WTC11 (cell line): ENCODE measurements at regions not wholly inside any gene's neighbourhood (a gene's known extent, or its start where the extent isn't known, plus 50 kb on each side); places are given as distances from the start of the nearest gene placed in this dataset.

Experiments
- ATAC-seq: fragments of 200-7000 bp; cut with Tn5 transposase; 2 replicates; pipeline ENCODE4 v1.10.0; 2021; ENCODE audit warnings: mild to moderate bottlenecking, moderate library complexity
- CTCF ChIA-PET: fragments of 300-600 bp; sonication (Branson Sonifier 250); formaldehyde crosslinking; loops from one replicate; lab custom pipeline; 2021; ENCODE audit warnings: antibody characterized with exemption; lab: Charles Lee
- POLR2A ChIA-PET: fragments of 350-600 bp; sonication (Branson Sonifier 250); formaldehyde crosslinking; loops from one replicate; lab custom pipeline; 2021; ENCODE audit warnings: antibody characterized with exemption; lab: Charles Lee
- DNase-seq: peaks from one replicate; pipeline ENCODE4 v3.0.0; 2021; ENCODE audit warnings: low spot score
- H3K27ac Mint-ChIP-seq: 2 replicates; pipeline ENCODE4 v1.8.0; 2021; ENCODE audit warnings: mixed read lengths
- H3K27me3 Mint-ChIP-seq: 2 replicates; pipeline ENCODE4 v1.8.0; 2021; ENCODE audit warnings: low read depth, mild to moderate bottlenecking, moderate library complexity, mixed read lengths
- H3K36me3 Mint-ChIP-seq: 2 replicates; pipeline ENCODE4 v1.8.0; 2021; ENCODE audit warnings: mixed read lengths
- H3K4me1 Mint-ChIP-seq: 2 replicates; pipeline ENCODE4 v1.8.0; 2022; ENCODE audit warnings: mixed read lengths
- H3K4me3 Mint-ChIP-seq: 2 replicates; pipeline ENCODE4 v1.8.0; 2021; ENCODE audit warnings: mild to moderate bottlenecking, moderate library complexity, mixed read lengths
- H3K9me3 Mint-ChIP-seq: 2 replicates; pipeline ENCODE4 v1.8.0; 2021; ENCODE audit warnings: mixed read lengths
- AR ChIP-seq: fragments of 250-450 bp; sonication (Bioruptor Pico); IDR thresholded peaks from 2 replicates; pipeline ENCODE4 v1.9.0; 2021; ENCODE audit warnings: mild to moderate bottlenecking
- ATF2 ChIP-seq: sonication (generic); formaldehyde crosslinking; IDR thresholded peaks from 2 replicates; pipeline ENCODE4 v1.8.1; 2022; ENCODE audit warnings: low read depth, missing genetic modification reagents, borderline replicate concordance
- CREM ChIP-seq: sonication (generic); formaldehyde crosslinking; IDR thresholded peaks from 2 replicates; pipeline ENCODE4 v1.8.1; 2022; ENCODE audit warnings: mild to moderate bottlenecking, missing genetic modification reagents, moderate library complexity
- E2F1 ChIP-seq: sonication (generic); formaldehyde crosslinking; IDR thresholded peaks from 2 replicates; pipeline ENCODE4 v1.8.0; 2022; ENCODE audit warnings: mild to moderate bottlenecking, missing genetic modification reagents
- E2F4 ChIP-seq: sonication (generic); formaldehyde crosslinking; IDR thresholded peaks from 2 replicates; pipeline ENCODE4 v1.8.1; 2022; ENCODE audit warnings: low read depth, mild to moderate bottlenecking, moderate library complexity, missing genetic modification reagents, borderline replicate concordance
- GTF2I ChIP-seq: fragments of 250-450 bp; sonication (Bioruptor Pico); conservative IDR thresholded peaks from 2 replicates; pipeline ENCODE4 v1.4.0; 2021; ENCODE audit warnings: mild to moderate bottlenecking
- NR2C2 ChIP-seq: sonication (generic); formaldehyde crosslinking; IDR thresholded peaks from 2 replicates; pipeline ENCODE4 v1.8.0; 2022; ENCODE audit warnings: mild to moderate bottlenecking, missing genetic modification reagents
- OVOL2 ChIP-seq: fragments of 250-450 bp; sonication (Bioruptor Pico); IDR thresholded peaks from 2 replicates; pipeline ENCODE4 v1.9.0; 2021; ENCODE audit warnings: mild to moderate bottlenecking, borderline replicate concordance
- PRRX2 ChIP-seq: fragments of 250-450 bp; sonication (Bioruptor Pico); IDR thresholded peaks from 2 replicates; pipeline ENCODE4 v1.8.0; 2021; ENCODE audit warnings: mild to moderate bottlenecking
- RORB ChIP-seq: fragments of 250-450 bp; sonication (Bioruptor Pico); IDR thresholded peaks from 2 replicates; pipeline ENCODE4 v1.9.0; 2021; ENCODE audit warnings: mild to moderate bottlenecking
- SMAD4 ChIP-seq: sonication (generic); formaldehyde crosslinking; IDR thresholded peaks from 2 replicates; pipeline ENCODE4 v1.8.0; 2022; ENCODE audit warnings: mild to moderate bottlenecking, missing genetic modification reagents
- USF1 ChIP-seq: sonication (generic); formaldehyde crosslinking; IDR thresholded peaks from 2 replicates; pipeline ENCODE4 v1.8.0; 2022; ENCODE audit warnings: mild to moderate bottlenecking, missing genetic modification reagents
- ZNF512 ChIP-seq: sonication (generic); formaldehyde crosslinking; IDR thresholded peaks from 2 replicates; pipeline ENCODE4 v1.8.1; 2022; ENCODE audit warnings: missing genetic modification reagents, borderline replicate concordance
- TF ChIP-seq, protein P1 (sequence below): fragments of 250-450 bp; sonication (Bioruptor Pico); IDR thresholded peaks from 2 replicates; pipeline ENCODE4 v1.8.0; 2021; ENCODE audit warnings: mild to moderate bottlenecking
- TF ChIP-seq, protein P2 (sequence below): sonication (generic); formaldehyde crosslinking; IDR thresholded peaks from 2 replicates; pipeline ENCODE4 v1.8.0; 2023; ENCODE audit warnings: mild to moderate bottlenecking, missing genetic modification reagents
- TF ChIP-seq, protein P3 (sequence below): fragments of 250-450 bp; sonication (Bioruptor Pico); IDR thresholded peaks from 2 replicates; pipeline ENCODE4 v1.9.0; 2021; ENCODE audit warnings: mild to moderate bottlenecking
- TF ChIP-seq, protein P4 (sequence below): sonication (generic); formaldehyde crosslinking; IDR thresholded peaks from 2 replicates; pipeline ENCODE4 v1.8.1; 2023; ENCODE audit warnings: mild to moderate bottlenecking, missing genetic modification reagents, moderate library complexity

DNA sequence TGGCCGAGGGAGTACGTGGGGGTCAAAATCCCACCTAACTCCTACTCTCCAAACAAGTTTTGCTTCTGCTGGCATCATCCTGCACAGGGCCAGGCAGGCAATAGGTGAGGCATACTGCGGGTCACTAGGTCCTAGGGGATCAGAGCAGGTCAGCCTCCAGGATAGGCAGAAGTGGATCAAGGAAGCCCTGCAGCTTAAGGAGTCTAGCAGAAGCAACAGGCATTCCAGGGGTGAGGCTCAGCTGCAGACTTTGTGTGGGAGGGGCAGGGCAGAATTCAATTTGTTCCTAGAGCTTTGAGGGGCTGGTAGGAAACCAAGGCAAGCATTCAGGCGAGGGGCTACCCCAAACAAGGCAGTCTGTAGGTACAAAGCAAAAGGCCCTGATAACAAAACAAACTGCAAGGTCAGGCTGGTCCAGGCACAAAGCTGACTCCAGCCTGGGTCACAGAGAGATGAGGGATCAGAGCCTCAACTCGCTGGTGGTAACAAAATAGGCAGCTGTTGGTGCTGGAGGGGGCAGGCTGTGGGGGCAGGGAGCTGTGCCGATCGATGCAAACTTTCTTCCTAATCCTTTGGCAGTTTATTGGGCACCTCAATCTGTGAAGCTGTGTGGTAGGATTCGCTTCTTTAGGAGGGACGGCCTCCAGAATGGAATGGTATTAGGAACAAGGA lies 80.2 kb upstream of the CALM2 start:
- peak; percentile 65 for ATAC-seq
- ChIA-PET CTCF (interaction anchor here (1.0 to 1.5 kb wide), 3 partner anchors 11 to 66 kb away, joined by 4 to 8 read pairs (median 4); no protein-coding TSS in a partner anchor), POLR2A (no interaction called here)
- Mint-ChIP-seq H3K4me1 (peaks cover 12% of the 10 kb centered on the region), H3K4me3 (no peak overlapping the region), H3K27ac (no peak overlapping the region), H3K9me3 (no peaks in the 10 kb centered on the region), H3K27me3 (no peaks in the 10 kb centered on the region), H3K36me3 (no peaks in the 10 kb centered on the region)
- DNase-seq: no peak
- no peak for TF ChIP-seq RORB (CRISPR knock-in tag)
- TF ChIP-seq E2F1 (CRISPR knock-in tag): no peak
- TF ChIP-seq PRRX2 (CRISPR knock-in tag): no peak
- TF ChIP-seq E2F4: no peak
- TF ChIP-seq AR (CRISPR knock-in tag): no peak
- TF ChIP-seq, protein P1, sequence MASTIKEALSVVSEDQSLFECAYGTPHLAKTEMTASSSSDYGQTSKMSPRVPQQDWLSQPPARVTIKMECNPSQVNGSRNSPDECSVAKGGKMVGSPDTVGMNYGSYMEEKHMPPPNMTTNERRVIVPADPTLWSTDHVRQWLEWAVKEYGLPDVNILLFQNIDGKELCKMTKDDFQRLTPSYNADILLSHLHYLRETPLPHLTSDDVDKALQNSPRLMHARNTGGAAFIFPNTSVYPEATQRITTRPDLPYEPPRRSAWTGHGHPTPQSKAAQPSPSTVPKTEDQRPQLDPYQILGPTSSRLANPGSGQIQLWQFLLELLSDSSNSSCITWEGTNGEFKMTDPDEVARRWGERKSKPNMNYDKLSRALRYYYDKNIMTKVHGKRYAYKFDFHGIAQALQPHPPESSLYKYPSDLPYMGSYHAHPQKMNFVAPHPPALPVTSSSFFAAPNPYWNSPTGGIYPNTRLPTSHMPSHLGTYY (CRISPR knock-in tag): no peak
- no peak for TF ChIP-seq CREM (CRISPR knock-in tag)
- TF ChIP-seq SMAD4 (CRISPR knock-in tag): no peak

DNA sequence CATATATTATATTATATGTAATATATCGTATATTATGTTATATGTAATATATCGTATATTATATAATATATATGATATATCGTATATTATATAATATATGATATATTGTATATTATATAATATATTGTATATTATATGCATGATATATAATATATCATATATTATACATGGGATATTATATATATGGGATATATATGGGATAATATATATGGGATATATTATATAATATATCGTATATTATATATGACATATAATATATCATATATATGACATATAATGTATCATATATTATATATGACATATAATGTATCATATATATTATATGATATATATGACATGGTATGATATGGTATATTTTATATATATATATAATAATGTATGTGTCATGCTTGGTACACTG lies 79.5 kb upstream of the CALM2 start:
- H3K4me3 Mint-ChIP-seq: no peak overlapping the region
- H3K4me1 Mint-ChIP-seq: peaks cover 12% of the 10 kb centered on the region
- H3K36me3 Mint-ChIP-seq: no peaks in the 10 kb centered on the region
- DNase-seq (no peak), ATAC-seq (no peak)
- CTCF ChIA-PET: interaction anchor here (1.1 to 1.5 kb wide), 2 partner anchors 16 to 67 kb away, joined by 4 to 8 read pairs; no protein-coding TSS in a partner anchor
- no peaks in the 10 kb centered on the region for H3K27me3 Mint-ChIP-seq
- no peak overlapping the region for H3K27ac Mint-ChIP-seq
- H3K9me3 Mint-ChIP-seq: no peaks in the 10 kb centered on the region
- POLR2A ChIA-PET: no interaction called here
- TF ChIP-seq, protein P2, sequence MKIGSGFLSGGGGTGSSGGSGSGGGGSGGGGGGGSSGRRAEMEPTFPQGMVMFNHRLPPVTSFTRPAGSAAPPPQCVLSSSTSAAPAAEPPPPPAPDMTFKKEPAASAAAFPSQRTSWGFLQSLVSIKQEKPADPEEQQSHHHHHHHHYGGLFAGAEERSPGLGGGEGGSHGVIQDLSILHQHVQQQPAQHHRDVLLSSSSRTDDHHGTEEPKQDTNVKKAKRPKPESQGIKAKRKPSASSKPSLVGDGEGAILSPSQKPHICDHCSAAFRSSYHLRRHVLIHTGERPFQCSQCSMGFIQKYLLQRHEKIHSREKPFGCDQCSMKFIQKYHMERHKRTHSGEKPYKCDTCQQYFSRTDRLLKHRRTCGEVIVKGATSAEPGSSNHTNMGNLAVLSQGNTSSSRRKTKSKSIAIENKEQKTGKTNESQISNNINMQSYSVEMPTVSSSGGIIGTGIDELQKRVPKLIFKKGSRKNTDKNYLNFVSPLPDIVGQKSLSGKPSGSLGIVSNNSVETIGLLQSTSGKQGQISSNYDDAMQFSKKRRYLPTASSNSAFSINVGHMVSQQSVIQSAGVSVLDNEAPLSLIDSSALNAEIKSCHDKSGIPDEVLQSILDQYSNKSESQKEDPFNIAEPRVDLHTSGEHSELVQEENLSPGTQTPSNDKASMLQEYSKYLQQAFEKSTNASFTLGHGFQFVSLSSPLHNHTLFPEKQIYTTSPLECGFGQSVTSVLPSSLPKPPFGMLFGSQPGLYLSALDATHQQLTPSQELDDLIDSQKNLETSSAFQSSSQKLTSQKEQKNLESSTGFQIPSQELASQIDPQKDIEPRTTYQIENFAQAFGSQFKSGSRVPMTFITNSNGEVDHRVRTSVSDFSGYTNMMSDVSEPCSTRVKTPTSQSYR (CRISPR knock-in tag): no peak
- TF ChIP-seq ATF2 (no peak), OVOL2 (CRISPR knock-in tag) (no peak), ZNF512 (CRISPR knock-in tag) (no peak), USF1 (CRISPR knock-in tag) (no peak), GTF2I (CRISPR knock-in tag) (no peak), E2F4 (no peak), NR2C2 (CRISPR knock-in tag) (no peak)
- TF ChIP-seq, protein P3, sequence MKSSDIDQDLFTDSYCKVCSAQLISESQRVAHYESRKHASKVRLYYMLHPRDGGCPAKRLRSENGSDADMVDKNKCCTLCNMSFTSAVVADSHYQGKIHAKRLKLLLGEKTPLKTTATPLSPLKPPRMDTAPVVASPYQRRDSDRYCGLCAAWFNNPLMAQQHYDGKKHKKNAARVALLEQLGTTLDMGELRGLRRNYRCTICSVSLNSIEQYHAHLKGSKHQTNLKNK (CRISPR knock-in tag): no peak
- TF ChIP-seq, protein P4, sequence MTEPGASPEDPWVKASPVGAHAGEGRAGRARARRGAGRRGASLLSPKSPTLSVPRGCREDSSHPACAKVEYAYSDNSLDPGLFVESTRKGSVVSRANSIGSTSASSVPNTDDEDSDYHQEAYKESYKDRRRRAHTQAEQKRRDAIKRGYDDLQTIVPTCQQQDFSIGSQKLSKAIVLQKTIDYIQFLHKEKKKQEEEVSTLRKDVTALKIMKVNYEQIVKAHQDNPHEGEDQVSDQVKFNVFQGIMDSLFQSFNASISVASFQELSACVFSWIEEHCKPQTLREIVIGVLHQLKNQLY (CRISPR knock-in tag): no peak
